ENCODE measurements at regions not wholly inside any gene's neighbourhood (a gene's known extent, or its start where the extent isn't known, plus 50 kb on each side); places are given as distances from the start of the nearest gene placed in this dataset.
"Not testable (repeated sequence)": the region's sequence is repeated elsewhere in the genome, so short reads cannot be mapped to it uniquely, and the experiment has no call there.

DNA sequence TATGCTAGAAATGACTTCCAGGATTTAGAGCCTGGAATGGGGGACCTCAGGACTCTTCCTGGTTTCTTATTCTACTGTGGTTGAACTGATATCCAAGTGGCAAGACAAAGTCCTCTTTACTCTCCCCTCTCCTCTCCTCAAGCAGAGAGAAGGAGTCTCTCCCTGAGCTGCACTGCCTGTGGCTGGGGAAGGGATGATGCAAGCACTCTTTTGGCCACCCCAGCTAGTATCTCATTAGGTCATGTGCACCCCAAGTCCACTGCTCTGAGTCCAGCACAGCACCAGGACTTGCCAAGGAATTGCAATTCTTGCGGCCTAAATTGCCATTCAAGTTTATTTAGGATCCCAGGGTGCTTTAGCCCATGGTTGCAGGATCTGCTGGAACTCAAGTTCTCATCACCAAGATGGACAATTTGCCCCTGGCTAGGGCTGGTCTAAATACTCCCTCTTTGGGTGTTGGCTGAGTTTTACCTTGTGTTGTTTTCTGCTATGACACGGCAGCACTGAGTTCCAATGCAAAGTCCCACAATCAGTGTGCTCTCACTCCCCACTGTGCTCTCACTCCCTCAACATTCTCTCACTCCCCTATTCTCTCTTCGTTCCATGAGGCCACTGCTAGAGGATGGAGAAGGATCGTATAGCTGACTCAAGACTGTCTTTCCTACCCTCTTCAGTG lies 172.2 kb downstream of the TM2D1 start:
- H3K4me3 ChIP-seq (ENCODE audit: extremely low read depth, insufficient read depth, low read length, poor library complexity, severe bottlenecking): no peak overlapping the region
- peaks cover 10% of the 10 kb centered on the region for H3K9me3 ChIP-seq (ENCODE audit: control insufficient read depth, low read length)
- no peaks in the 10 kb centered on the region for H3K36me3 ChIP-seq (ENCODE audit: control insufficient read depth, insufficient read depth, low read length)
- no peak overlapping the region for H3K27ac ChIP-seq (ENCODE audit: low read depth, low read length, severe bottlenecking)
- 69 to 80% methylated on average over 2 of the region's 4 CpGs for WGBS, 2 experiments (ENCODE audit: insufficient coverage in 2 of 2)
- H3K4me1 ChIP-seq (ENCODE audit: control insufficient read depth, insufficient read depth, low read length, poor library complexity, severe bottlenecking): no peaks in the 10 kb centered on the region

DNA sequence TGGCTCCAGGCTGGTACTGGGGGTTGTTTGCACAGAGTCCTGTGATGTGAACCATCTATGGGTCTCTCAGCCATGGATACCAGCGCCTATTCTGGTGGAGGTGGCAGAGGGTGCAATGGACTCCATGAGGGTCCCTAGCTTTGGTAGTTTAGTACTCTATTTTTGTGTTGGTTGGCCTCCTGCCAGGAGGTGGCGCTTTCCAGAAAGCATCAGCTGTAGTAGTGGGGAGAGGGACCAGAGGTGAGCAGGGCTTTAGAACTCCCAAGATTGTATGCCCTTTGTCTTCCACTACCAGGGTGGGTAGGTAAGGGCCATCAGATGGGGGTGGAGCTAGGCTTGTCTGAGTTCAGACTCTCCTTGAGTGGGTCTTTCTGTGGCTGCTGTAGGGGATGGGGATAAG lies 177.6 kb downstream of the TM2D1 start:
- not testable (repeated sequence) for H3K36me3 ChIP-seq (ENCODE audit: control insufficient read depth, insufficient read depth, low read length); H3K9me3 ChIP-seq (ENCODE audit: control insufficient read depth, low read length); H3K4me3 ChIP-seq (ENCODE audit: extremely low read depth, insufficient read depth, low read length, poor library complexity, severe bottlenecking); H3K27ac ChIP-seq (ENCODE audit: low read depth, low read length, severe bottlenecking); H3K4me1 ChIP-seq (ENCODE audit: control insufficient read depth, insufficient read depth, low read length, poor library complexity, severe bottlenecking)
- WGBS, 2 experiments (ENCODE audit: insufficient coverage in 2 of 2): 59 to 75% methylated on average over 2 of the region's 2 CpGs

DNA sequence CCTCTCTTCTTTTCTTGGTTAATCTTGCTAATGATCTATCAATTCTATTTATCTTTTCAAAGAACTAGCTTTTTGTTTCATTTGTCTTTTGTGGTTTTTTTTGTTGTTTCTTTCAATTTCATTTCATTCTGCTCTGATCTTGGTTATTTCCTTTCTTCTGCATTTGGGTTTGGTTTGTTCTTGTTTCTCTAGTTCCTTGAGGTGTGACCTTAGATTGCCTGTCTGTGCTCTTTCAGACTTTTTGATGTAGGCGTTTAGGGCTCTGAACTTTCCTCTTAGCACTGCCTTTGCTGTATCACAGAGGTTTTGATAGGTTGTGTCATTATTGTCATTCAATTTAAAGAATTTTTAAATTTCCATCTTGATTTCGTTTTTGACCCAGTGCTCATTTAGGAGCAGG lies 180.1 kb downstream of the TM2D1 start:
- not testable (repeated sequence) for H3K4me1 ChIP-seq (ENCODE audit: control insufficient read depth, insufficient read depth, low read length, poor library complexity, severe bottlenecking); H3K4me3 ChIP-seq (ENCODE audit: extremely low read depth, insufficient read depth, low read length, poor library complexity, severe bottlenecking); H3K36me3 ChIP-seq (ENCODE audit: control insufficient read depth, insufficient read depth, low read length); H3K9me3 ChIP-seq (ENCODE audit: control insufficient read depth, low read length); H3K27ac ChIP-seq (ENCODE audit: low read depth, low read length, severe bottlenecking)
- no CpG with 5 or more reads among the region's 2 CpGs for WGBS, 2 experiments (ENCODE audit: insufficient coverage in 2 of 2)

DNA sequence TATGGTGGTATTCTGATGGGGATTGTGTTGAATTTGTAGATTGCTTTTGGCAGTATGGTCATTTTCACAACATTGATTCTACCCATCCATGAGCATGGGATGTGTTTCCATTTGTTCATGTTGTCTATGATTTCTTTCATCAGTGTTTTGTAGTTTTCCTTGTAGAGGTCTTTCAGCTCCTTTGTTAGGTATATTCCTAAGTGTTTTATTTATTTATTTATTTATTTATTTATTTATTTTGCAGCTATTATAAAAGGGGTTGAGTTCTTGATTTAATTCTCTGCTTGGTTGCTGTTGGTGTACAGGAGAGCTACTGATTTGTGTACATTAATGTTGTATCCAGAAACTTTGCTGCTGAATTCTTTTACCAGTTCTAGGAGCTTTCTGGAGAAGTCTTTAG lies 181.4 kb downstream of the TM2D1 start:
- not testable (repeated sequence) for H3K27ac ChIP-seq (ENCODE audit: low read depth, low read length, severe bottlenecking); H3K4me3 ChIP-seq (ENCODE audit: extremely low read depth, insufficient read depth, low read length, poor library complexity, severe bottlenecking); H3K36me3 ChIP-seq (ENCODE audit: control insufficient read depth, insufficient read depth, low read length); H3K4me1 ChIP-seq (ENCODE audit: control insufficient read depth, insufficient read depth, low read length, poor library complexity, severe bottlenecking); H3K9me3 ChIP-seq (ENCODE audit: control insufficient read depth, low read length)

DNA sequence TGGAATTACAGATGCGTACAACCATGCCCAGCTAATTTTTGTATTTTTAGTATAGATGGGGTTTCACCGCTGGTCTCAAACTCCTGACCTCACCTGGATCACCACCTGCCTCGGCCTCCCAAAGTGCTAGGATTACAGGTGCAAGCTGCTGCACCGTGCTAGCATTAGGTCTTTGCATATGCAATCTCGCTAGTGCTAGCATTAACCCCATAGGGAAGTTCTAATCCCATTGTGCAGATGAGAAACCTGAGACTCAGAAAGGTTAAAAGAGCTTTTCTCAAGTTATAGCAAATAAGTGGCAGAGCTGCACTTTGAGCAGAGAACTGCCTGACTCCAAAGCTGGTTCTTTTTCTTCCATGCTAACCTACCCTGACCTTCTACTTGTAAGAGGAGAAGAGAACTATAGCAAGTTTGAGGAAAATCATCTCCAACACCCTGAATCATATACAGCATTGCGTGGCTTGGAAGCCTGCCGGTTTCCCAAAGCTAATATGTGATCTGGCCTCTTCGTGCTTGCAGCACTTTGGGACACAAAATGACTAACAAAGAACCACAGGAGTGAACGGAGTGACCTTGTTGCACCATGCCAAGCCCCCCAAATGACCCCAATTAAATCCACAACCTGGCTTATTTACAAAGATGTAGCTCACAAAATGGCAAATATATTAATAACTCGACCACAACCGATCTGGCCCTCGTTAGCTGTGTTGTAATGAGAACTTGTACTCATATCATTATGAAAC lies 185.1 kb downstream of the TM2D1 start:
- Histone ChIP-seq H3K4me1 (ENCODE audit: control insufficient read depth, insufficient read depth, low read length, poor library complexity, severe bottlenecking) (no peaks in the 10 kb centered on the region), H3K9me3 (ENCODE audit: control insufficient read depth, low read length) (no peaks in the 10 kb centered on the region), H3K27ac (ENCODE audit: low read depth, low read length, severe bottlenecking) (no peak overlapping the region), H3K36me3 (ENCODE audit: control insufficient read depth, insufficient read depth, low read length) (no peaks in the 10 kb centered on the region), H3K4me3 (ENCODE audit: extremely low read depth, insufficient read depth, low read length, poor library complexity, severe bottlenecking) (no peak overlapping the region)
- 73 to 82% methylated on average over 8 to 11 of the region's 12 CpGs for WGBS, 2 experiments (ENCODE audit: insufficient coverage in 2 of 2)

DNA sequence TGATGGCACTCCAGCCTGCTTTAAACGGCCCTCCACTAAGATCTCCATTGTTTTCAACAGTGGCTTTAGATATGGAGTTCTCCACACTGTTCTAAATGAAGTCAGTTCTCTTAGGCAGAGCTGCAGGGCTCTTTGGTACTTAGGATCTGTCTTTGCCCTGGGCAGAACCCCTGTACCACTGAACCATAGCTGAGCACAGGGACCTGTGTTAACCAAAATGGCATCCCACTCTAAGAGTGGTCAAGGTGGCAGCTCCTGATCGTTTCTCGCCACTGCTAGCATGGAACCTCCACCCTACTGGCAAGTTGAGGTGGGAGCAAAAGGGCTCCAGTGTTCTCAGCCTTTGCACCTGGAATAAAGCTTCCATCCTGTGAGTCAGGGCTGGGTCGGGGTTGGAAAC lies 186.7 kb downstream of the TM2D1 start:
- no peaks in the 10 kb centered on the region for H3K9me3 ChIP-seq (ENCODE audit: control insufficient read depth, low read length)
- no peaks in the 10 kb centered on the region for H3K36me3 ChIP-seq (ENCODE audit: control insufficient read depth, insufficient read depth, low read length)
- no peak overlapping the region for H3K4me3 ChIP-seq (ENCODE audit: extremely low read depth, insufficient read depth, low read length, poor library complexity, severe bottlenecking)
- H3K4me1 ChIP-seq (ENCODE audit: control insufficient read depth, insufficient read depth, low read length, poor library complexity, severe bottlenecking): no peaks in the 10 kb centered on the region
- H3K27ac ChIP-seq (ENCODE audit: low read depth, low read length, severe bottlenecking): no peak overlapping the region
- 96 to 100% methylated on average over 1 to 3 of the region's 4 CpGs for WGBS, 2 experiments (ENCODE audit: insufficient coverage in 2 of 2)

DNA sequence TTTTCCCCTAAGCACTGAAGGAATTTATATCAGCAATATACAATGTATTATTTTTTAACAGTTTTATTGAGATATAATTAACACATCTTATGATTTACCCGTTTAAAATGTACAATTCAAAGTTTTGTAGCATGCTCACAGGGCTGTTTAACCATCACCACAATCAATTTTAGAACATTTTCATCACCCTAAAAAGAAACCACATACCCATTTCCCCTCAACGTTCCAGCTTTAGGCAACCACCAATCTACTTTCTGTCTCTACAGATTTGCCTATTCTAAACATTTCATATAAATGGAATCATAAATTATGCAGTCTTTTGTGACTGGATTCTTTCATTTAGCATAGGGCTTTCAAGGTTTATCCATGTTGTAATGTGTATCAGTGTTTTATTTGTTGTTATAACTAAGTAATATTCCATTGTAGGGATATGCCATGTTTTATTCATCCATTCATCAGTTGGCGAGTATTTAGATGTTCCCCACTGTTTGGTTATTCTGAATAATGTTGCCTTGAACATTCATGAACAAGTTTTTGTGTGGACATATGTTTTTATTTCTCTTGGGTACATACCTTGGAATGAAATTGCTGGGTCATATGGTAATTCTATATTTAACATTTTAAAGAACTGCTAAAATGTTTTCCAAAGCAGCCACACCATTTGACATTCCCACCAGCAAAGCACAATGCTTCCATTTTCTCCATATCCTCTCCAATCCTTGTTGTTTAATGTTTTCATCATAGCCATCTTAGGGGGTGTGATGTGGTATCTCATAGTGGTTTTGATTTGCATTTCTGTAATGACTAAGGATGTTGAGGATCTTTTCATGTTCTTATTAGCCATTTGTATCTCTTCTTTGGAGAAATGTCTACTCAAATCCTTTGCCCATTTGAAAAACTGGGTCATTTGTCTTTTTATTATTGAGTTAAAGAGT lies 188.5 kb downstream of the TM2D1 start:
- H3K4me3 ChIP-seq (ENCODE audit: extremely low read depth, insufficient read depth, low read length, poor library complexity, severe bottlenecking): no peak overlapping the region
- no peaks in the 10 kb centered on the region for H3K9me3 ChIP-seq (ENCODE audit: control insufficient read depth, low read length)
- 83 to 88% methylated on average over 1 of the region's 3 CpGs for WGBS, 2 experiments (ENCODE audit: insufficient coverage in 2 of 2)
- no peak overlapping the region for H3K27ac ChIP-seq (ENCODE audit: low read depth, low read length, severe bottlenecking)
- H3K36me3 ChIP-seq (ENCODE audit: control insufficient read depth, insufficient read depth, low read length): no peaks in the 10 kb centered on the region
- no peaks in the 10 kb centered on the region for H3K4me1 ChIP-seq (ENCODE audit: control insufficient read depth, insufficient read depth, low read length, poor library complexity, severe bottlenecking)

DNA sequence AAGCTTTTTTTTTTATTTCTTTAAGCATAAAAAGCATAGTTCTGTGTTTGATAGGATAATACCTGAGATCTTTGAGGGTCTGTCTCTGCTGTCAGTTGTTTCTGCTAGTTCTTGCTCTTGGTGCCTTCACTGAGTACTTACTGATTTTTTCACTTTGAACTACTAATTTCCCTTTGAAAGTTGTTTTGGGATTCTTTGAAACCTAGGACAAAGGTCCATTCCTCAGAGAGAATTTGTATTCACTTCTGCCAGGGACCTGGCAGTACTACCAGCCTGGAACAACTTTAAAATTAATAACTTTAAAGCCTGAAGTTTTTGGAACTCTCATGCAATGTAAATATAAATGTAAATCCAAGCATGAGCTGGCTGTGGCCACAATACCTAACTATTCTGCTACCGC lies 190.1 kb downstream of the TM2D1 start:
- no CpG with 5 or more reads among the region's 1 CpG for WGBS, 2 experiments (ENCODE audit: insufficient coverage in 2 of 2)

DNA sequence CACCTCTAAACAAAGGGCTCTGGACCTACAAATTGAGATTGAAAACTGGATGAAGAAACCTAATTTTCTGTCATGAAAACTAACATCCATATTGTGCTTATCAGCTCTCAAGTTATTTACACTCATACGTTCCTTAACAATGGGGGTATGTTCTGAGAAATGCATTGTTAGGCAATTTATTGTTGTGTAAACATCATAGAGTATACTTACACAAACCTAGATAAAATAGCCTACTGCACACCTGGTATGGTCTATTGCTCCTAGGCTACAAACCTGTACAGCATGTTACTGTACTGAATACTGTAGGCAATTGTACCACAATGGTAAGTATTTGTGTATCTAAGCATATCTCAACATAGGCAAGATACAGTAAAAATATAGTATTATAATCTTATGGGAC lies 191.4 kb downstream of the TM2D1 start:
- WGBS, 2 experiments (ENCODE audit: insufficient coverage in 2 of 2): no CpG with 5 or more reads among the region's 1 CpG
- Histone ChIP-seq H3K36me3 (ENCODE audit: control insufficient read depth, insufficient read depth, low read length) (no peaks in the 10 kb centered on the region), H3K4me1 (ENCODE audit: control insufficient read depth, insufficient read depth, low read length, poor library complexity, severe bottlenecking) (no peaks in the 10 kb centered on the region), H3K4me3 (ENCODE audit: extremely low read depth, insufficient read depth, low read length, poor library complexity, severe bottlenecking) (no peak overlapping the region), H3K9me3 (ENCODE audit: control insufficient read depth, low read length) (no peaks in the 10 kb centered on the region), H3K27ac (ENCODE audit: low read depth, low read length, severe bottlenecking) (no peak overlapping the region)

More for the DNA sequence above, 190.1 kb downstream of the TM2D1 start:
- Histone ChIP-seq H3K4me3 (ENCODE audit: extremely low read depth, insufficient read depth, low read length, poor library complexity, severe bottlenecking) (no peak overlapping the region), H3K36me3 (ENCODE audit: control insufficient read depth, insufficient read depth, low read length) (no peaks in the 10 kb centered on the region), H3K4me1 (ENCODE audit: control insufficient read depth, insufficient read depth, low read length, poor library complexity, severe bottlenecking) (no peaks in the 10 kb centered on the region), H3K9me3 (ENCODE audit: control insufficient read depth, low read length) (no peaks in the 10 kb centered on the region), H3K27ac (ENCODE audit: low read depth, low read length, severe bottlenecking) (no peak overlapping the region)

DNA sequence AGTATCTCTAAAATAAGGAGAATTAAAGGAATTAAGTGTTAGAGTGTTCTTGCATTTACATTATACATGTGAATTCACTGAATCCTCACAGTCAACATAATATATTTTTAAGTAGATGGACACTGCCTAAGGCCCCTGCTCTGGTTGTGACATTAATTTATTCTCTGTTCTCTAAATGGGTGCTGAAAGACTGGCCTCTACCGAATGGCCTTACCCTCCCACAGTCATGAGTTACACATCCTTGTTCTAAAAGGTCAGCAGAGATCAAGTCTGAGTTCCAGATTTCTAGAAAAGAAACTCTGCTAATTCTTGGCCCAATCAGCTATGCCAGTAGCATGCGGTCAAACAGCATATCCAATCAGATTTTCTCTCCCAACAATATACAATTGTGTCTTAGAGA lies 193.2 kb downstream of the TM2D1 start:
- Histone ChIP-seq H3K27ac (ENCODE audit: low read depth, low read length, severe bottlenecking) (no peak overlapping the region), H3K36me3 (ENCODE audit: control insufficient read depth, insufficient read depth, low read length) (no peaks in the 10 kb centered on the region), H3K4me1 (ENCODE audit: control insufficient read depth, insufficient read depth, low read length, poor library complexity, severe bottlenecking) (no peaks in the 10 kb centered on the region), H3K4me3 (ENCODE audit: extremely low read depth, insufficient read depth, low read length, poor library complexity, severe bottlenecking) (no peak overlapping the region), H3K9me3 (ENCODE audit: control insufficient read depth, low read length) (no peaks in the 10 kb centered on the region)
- 67 to 100% methylated on average over 1 of the region's 2 CpGs for WGBS, 2 experiments (ENCODE audit: insufficient coverage in 2 of 2)
